ENCODE measurements at regions not wholly inside any gene's neighbourhood (a gene's known extent, or its start where the extent isn't known, plus 50 kb on each side); places are given as distances from the start of the nearest gene placed in this dataset.

GRCh38 chr4:159497936-159498335 is 395.1 kb downstream of the RAPGEF2 start:
- no peak for DNase-seq (ENCODE audit: low read depth in 4 of 4, low spot score in 3 of 4)

GRCh38 chr4:159498446-159499115 is 395.7 kb downstream of the RAPGEF2 start:
- DNase-seq (ENCODE audit: low read depth in 4 of 4, low spot score in 3 of 4): no peak

DNA sequence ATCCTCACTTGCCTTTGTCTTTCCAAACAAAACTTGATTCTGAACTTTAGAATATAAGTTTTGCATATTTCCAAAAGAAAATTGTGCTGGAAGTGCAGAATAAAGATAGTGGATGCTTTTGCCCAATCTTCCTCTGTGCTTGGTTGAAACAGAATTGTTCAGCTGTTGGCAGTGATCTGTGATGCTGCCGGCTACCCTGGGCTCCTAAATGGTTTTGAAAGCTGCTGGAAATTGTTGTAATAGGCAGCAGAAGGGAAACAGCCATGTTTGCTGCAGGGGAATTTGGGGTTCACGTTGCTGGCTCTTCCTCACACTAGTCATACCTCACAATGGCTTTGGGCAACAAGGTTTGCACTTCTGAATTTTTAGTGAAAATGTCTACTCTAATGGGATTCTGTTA is 398.0 kb downstream of the RAPGEF2 start:
- DNase-seq (ENCODE audit: low read depth in 4 of 4, low spot score in 3 of 4): no peak

GRCh38 chr4:159503236-159504008 is 400.5 kb downstream of the RAPGEF2 start:
- no peak for DNase-seq (ENCODE audit: low read depth in 4 of 4, low spot score in 3 of 4)

DNA sequence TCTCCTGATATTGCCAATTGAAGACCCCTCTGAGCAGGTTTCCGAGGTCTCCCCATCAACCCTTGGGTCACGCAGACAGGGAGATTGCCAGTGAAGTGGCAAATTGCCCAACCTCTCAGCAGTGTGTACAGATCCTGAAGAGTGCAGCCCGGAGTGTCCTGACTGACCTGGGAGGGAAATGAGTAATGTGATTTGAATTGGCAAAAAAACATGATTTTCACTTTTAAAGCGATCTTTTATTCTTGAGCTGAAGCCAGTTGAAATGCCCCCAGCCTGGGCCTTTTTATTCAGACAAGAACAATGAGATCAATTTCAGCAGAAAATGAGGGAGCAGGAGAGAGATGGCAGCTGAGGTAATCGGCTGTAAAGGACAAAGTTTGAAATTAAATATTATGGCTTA is 401.8 kb downstream of the RAPGEF2 start:
- no peak for DNase-seq (ENCODE audit: low read depth in 4 of 4, low spot score in 3 of 4)

- no peak for DNase-seq (ENCODE audit: low read depth in 4 of 4, low spot score in 3 of 4)
These were observed 402.5 kb downstream of the RAPGEF2 start for GRCh38 chr4:159505266-159505975.

- no peak for DNase-seq (ENCODE audit: low read depth in 4 of 4, low spot score in 3 of 4)
These were observed 404.1 kb downstream of the RAPGEF2 start for GRCh38 chr4:159506801-159507517.

- no peak for DNase-seq (ENCODE audit: low read depth in 4 of 4, low spot score in 3 of 4)
These were observed 406.1 kb downstream of the RAPGEF2 start for GRCh38 chr4:159508917-159509500.

- DNase-seq (ENCODE audit: low read depth in 4 of 4, low spot score in 3 of 4): no peak
These were observed 409.5 kb downstream of the RAPGEF2 start for GRCh38 chr4:159512348-159512747.

DNA sequence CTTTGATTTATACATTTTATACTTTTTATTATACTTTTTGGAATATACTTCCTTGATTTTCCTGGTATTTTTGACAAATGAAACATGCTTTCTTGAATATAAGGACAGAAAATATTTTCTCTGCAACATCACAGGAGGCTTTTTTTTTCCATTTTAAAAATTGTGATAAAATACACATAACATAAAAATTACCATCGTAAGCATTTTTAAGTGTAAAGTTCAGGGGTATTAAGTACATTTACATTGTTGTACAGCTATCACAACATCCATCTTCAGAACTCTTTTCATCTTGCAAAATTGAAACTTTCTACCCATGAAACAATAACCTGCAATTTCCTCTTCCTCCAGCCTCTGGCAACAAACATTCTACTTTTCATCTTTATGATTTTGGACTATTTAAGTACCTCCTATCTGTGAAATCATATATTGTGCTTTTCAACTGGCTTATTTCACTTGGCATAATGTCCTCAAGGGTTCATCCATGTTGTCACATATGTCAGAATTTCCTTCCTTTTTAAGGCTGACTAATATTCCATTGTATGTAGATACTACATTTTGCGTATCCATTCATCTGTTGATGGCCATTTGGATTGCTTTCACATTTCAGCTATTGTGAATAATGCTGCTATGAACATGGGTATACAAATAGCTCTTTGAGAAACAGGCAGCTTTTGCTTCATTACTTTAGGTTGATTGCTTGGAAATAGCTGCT is 412.6 kb downstream of the RAPGEF2 start:
- DNase-seq (ENCODE audit: low read depth in 4 of 4, low spot score in 3 of 4): no peak

- DNase-seq (ENCODE audit: low read depth in 4 of 4, low spot score in 3 of 4): no peak
These were observed 413.8 kb downstream of the RAPGEF2 start for GRCh38 chr4:159516556-159517140.

- DNase-seq (ENCODE audit: low read depth in 4 of 4, low spot score in 3 of 4): no peak
These were observed 417.2 kb downstream of the RAPGEF2 start for GRCh38 chr4:159520074-159520473.

DNA sequence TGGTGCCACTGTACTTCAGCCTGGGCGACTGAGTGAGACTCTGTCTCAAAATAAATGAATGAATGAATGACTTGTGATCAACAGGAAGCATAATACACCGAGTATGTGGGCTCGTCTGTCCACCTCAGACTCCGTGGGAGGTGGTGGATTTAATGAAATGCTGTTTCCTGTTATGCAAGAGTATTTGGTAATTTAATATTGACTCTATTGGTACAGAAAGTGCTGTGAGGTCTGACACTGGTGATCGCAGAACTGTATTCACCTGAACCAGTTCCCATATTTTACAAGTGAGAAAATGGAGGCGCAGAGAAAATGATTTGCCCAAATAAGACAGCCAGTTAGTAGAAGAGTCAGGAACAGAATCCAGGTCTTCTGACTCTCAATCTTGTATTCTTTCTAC is 423.3 kb downstream of the RAPGEF2 start:
- DNase-seq (ENCODE audit: low read depth in 4 of 4, low spot score in 3 of 4): no peak

DNA sequence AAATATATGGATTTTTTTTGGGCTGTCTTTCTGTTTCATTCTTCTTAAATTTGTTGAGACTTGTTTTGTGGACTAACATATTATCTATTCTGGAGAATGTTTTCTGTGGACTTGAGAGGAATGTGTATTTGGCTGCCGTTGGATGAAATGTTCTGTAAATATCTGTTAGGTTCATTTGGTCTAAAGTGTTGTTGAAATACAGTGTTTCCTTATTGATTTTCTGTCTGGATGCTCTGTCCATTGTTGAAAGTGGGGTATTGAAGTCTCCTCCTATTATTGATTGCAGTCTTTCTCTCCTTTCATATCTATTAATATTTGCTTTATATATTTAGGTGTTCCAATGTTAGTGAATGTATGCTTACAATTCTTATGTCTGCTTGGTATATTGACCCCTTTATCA is 431.8 kb downstream of the RAPGEF2 start:
- DNase-seq (ENCODE audit: low read depth in 4 of 4, low spot score in 3 of 4): no peak

- no peak for DNase-seq (ENCODE audit: low read depth in 4 of 4, low spot score in 3 of 4)
These were observed 435.7 kb downstream of the RAPGEF2 start for GRCh38 chr4:159538556-159538955.

- DNase-seq (ENCODE audit: low read depth in 4 of 4, low spot score in 3 of 4): no peak
These were observed 437.2 kb downstream of the RAPGEF2 start for GRCh38 chr4:159540038-159540437.

- DNase-seq (ENCODE audit: low read depth in 4 of 4, low spot score in 3 of 4): no peak
These were observed 437.6 kb downstream of the RAPGEF2 start for GRCh38 chr4:159540501-159540900.

DNA sequence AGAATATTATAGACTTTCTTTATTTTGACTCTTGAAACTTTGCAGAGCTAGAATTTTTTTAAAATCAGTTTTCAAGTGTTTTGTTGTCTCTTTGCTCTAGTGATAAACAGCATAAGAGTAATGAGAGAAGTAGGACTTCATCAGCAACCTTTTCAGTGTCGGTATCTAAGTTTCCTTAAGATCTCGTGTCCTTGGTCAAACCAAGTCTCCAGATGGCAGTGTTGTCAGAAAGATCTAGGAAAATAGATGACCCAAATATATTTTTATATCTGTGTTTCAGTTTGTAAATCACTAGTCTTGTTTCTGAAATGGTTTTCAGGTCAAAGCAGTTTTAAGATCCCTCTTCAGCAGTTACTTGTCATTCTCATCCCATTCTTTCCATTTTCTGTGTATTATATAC is 438.3 kb downstream of the RAPGEF2 start:
- DNase-seq (ENCODE audit: low read depth in 4 of 4, low spot score in 3 of 4): no peak

DNA sequence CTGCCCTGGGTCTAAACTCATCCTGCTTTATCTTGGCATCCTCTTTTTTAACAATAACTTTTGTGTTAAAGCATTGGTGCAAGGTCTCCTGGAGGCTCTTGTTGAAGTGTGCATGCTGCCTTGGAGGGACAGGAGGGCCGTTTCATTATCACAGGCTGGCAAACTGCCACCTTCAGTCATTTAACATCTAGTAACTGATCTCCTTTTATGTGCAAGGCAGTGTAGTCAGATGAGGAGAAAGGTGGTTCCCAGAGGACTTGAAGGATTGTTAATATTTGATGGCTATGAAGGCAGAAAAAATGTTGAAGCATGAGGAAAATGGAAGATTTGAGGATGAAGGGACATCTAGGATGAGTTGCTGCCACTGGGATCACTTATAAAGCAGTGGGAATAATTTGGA is 439.4 kb downstream of the RAPGEF2 start:
- DNase-seq (ENCODE audit: low read depth in 4 of 4, low spot score in 3 of 4): no peak

GRCh38 chr4:159543831-159544230 is 441.0 kb downstream of the RAPGEF2 start:
- no peak for DNase-seq (ENCODE audit: low read depth in 4 of 4, low spot score in 3 of 4)
